ENCODE measurements at regions not wholly inside any gene's neighbourhood (a gene's known extent, or its start where the extent isn't known, plus 50 kb on each side); places are given as distances from the start of the nearest gene placed in this dataset.

DNA sequence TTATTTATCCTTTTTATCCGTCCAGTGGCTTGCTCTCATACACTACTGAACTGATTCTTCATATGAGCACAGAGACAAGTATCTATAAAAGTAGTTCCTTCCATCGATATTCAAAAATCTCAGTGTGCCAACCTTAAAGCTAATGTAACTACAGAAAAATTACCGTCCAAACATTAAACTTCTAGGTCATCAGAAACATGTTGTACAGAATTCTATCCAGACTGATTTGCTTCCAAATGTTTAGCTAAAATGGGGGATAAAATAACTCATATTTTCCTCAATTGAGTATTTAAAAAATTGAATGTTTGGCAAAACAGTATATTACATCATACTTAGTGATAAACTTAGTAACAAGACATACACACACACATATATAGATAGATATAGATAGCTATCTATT, 584.7 kb upstream of the SEMA3D start:
- H3K27me3 ChIP-seq, result no peaks in the 10 kb centered on the region
- H3K4me3 ChIP-seq, result no peak overlapping the region
- DNase-seq, result no peak
- H3K27ac ChIP-seq, result no peak overlapping the region
- ATAC-seq, result no peak
- H3K36me3 ChIP-seq, result no peaks in the 10 kb centered on the region
- TF ChIP-seq, protein P1, sequence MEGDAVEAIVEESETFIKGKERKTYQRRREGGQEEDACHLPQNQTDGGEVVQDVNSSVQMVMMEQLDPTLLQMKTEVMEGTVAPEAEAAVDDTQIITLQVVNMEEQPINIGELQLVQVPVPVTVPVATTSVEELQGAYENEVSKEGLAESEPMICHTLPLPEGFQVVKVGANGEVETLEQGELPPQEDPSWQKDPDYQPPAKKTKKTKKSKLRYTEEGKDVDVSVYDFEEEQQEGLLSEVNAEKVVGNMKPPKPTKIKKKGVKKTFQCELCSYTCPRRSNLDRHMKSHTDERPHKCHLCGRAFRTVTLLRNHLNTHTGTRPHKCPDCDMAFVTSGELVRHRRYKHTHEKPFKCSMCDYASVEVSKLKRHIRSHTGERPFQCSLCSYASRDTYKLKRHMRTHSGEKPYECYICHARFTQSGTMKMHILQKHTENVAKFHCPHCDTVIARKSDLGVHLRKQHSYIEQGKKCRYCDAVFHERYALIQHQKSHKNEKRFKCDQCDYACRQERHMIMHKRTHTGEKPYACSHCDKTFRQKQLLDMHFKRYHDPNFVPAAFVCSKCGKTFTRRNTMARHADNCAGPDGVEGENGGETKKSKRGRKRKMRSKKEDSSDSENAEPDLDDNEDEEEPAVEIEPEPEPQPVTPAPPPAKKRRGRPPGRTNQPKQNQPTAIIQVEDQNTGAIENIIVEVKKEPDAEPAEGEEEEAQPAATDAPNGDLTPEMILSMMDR (IDR thresholded peaks at IDR 0.05), result no peak
- intact Hi-C loops (cut with DNase I), result no loop called here
- no peaks in the 10 kb centered on the region for H3K4me1 ChIP-seq
- no peaks in the 10 kb centered on the region for H3K9me3 ChIP-seq

DNA sequence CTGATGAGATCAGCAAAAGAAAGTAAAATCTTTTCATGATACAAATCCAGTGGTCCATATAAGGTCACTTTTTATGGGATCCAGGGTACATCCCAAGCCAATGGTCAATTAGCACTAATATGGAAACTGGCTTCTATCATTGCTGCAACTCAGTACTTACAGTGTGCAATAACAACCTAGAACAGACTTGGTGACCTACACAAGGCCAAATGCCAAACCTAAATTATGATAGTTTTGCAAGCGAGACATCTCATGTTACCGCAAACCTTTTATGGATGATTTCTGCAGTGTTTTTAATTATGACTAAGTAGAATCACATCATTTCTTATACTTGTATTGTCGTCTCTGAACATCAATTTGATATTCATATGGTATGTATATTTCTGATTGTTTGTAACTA, 583.5 kb upstream of the SEMA3D start:
- H3K36me3 ChIP-seq, result no peaks in the 10 kb centered on the region
- no peak overlapping the region for H3K4me3 ChIP-seq
- TF ChIP-seq, protein P1 (IDR thresholded peaks at IDR 0.05), result no peak
- no peaks in the 10 kb centered on the region for H3K4me1 ChIP-seq
- no peak overlapping the region for H3K27ac ChIP-seq
- intact Hi-C loops (cut with DNase I), result no loop called here
- H3K27me3 ChIP-seq, result no peaks in the 10 kb centered on the region
- DNase-seq, result no peak
- ATAC-seq, result no peak
- H3K9me3 ChIP-seq, result no peaks in the 10 kb centered on the region

DNA sequence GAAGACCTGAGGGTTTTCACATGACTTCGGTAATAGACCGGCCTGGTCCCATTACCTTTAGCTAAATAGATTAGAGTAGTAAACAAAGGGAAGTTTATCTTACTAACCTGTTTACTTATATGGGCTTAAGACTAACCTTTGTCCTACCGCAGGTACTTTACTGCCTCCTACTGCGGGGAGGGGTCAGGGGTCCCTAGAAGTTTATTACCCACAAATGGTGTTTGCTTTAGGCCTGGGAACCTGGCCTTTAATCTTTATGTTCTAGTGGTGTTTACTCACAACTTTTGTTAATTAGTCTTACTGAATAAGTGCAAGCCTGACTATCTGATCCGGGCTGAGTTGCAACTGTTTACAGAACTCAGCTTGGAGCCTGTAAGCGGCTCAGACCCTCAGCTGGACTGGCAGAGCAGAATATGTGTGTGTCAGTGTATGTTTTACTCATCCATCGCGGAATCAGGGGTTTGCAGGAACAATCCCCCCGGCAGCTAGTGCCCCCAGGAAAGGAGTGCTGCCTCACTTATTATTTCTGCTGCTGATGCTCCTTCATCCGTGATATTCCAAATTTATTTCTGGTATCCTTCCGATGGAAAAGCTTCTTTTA, 578.9 kb upstream of the SEMA3D start:
- ATAC-seq (no peak), DNase-seq (no peak)
- TF ChIP-seq, protein P1 (IDR thresholded peaks at IDR 0.05), result no peak
- Histone ChIP-seq H3K36me3 (no peaks in the 10 kb centered on the region), H3K27me3 (no peaks in the 10 kb centered on the region), H3K4me1 (no peaks in the 10 kb centered on the region), H3K4me3 (no peak overlapping the region), H3K27ac (no peak overlapping the region), H3K9me3 (no peaks in the 10 kb centered on the region)
- intact Hi-C loops (cut with DNase I), result no loop called here

DNA sequence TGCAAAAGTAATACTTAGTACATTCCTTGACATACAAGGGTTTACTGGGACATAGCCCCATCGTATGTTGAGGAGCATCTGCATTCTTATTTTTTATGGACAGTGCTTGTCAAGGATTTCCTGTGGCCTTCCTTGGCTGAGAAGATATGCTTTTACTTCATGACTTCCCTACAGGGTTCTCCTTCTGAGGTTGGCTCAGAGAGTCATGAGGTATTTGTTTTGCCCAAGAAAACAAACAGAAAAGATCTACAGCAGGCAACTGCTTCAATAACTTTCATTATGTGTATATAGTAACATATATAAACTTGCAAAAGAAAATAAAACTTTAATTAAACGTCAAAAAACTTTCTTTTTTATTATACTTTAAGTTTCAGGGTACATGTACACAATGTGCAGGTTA, 577.2 kb upstream of the SEMA3D start:
- Histone ChIP-seq H3K9me3 (no peaks in the 10 kb centered on the region), H3K36me3 (no peaks in the 10 kb centered on the region), H3K27me3 (no peaks in the 10 kb centered on the region), H3K27ac (no peak overlapping the region), H3K4me3 (no peak overlapping the region), H3K4me1 (no peaks in the 10 kb centered on the region)
- no peak for DNase-seq
- TF ChIP-seq, protein P1 (IDR thresholded peaks at IDR 0.05), result no peak
- no peak for ATAC-seq
- intact Hi-C loops (cut with DNase I), result no loop called here

DNA sequence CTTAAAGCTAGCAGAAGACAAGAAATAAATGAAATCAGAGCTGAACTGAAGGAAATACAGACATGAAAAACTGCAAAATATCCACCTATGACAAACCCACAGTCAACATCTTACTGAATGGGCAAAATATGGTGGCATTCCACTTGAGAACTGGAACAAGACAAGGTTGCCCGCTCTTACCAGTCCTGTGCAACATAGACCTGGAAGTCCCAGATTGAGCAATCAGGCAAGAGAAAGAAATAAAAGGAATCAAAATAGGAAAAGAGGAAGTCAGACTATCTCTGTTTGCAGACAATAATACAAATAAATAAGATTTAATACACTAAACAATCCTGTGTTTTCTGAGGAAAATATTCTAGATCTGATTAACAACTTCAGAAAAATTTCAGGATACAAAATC, 570.5 kb upstream of the SEMA3D start:
- ATAC-seq, result no peak
- Histone ChIP-seq H3K36me3 (no peaks in the 10 kb centered on the region), H3K4me3 (no peak overlapping the region), H3K27ac (no peak overlapping the region), H3K4me1 (no peaks in the 10 kb centered on the region), H3K27me3 (no peaks in the 10 kb centered on the region), H3K9me3 (no peaks in the 10 kb centered on the region)
- TF ChIP-seq, protein P1 (IDR thresholded peaks at IDR 0.05), result no peak
- intact Hi-C loops (cut with DNase I), result no loop called here
- no peak for DNase-seq

DNA sequence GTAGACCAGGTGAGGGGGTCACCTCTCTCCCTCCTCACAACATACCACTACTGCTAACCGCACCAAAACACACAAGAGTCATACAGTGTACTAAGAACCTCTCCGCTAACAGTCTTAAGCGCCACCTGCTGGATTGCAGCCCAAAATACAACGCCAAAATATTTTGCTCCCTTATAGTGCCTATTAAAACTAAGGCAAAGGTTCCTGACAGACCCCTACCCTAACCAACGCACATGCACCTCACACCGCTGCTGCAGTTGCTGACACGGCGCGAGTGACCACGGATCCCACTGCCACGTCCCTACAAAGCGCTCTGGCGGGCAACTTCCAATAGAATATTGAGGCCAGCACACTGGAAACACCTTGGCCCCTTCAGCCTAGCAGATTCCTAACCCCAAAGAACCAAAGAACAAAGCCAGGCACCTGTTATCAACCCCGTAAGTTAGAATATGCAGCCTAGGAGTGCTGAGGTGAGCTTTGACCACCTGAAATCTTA, 563.6 kb upstream of the SEMA3D start:
- no peak for DNase-seq

More for the DNA sequence above, 563.6 kb upstream of the SEMA3D start:
- peak; percentile 88 for ATAC-seq
- Histone ChIP-seq H3K4me1 (no peaks in the 10 kb centered on the region), H3K27me3 (no peaks in the 10 kb centered on the region), H3K9me3 (peaks cover 10% of the 10 kb centered on the region), H3K27ac (no peak overlapping the region), H3K4me3 (no peak overlapping the region), H3K36me3 (no peaks in the 10 kb centered on the region)
- TF ChIP-seq, protein P1 (IDR thresholded peaks at IDR 0.05), result peak; percentile 59
- intact Hi-C loops (cut with DNase I), result no loop called here

Measured in upper lobe of right lung (tissue), 1 donor.